ENCODE measurements at regions not wholly inside any gene's neighbourhood (a gene's known extent, or its start where the extent isn't known, plus 50 kb on each side); places are given as distances from the start of the nearest gene placed in this dataset.

DNA sequence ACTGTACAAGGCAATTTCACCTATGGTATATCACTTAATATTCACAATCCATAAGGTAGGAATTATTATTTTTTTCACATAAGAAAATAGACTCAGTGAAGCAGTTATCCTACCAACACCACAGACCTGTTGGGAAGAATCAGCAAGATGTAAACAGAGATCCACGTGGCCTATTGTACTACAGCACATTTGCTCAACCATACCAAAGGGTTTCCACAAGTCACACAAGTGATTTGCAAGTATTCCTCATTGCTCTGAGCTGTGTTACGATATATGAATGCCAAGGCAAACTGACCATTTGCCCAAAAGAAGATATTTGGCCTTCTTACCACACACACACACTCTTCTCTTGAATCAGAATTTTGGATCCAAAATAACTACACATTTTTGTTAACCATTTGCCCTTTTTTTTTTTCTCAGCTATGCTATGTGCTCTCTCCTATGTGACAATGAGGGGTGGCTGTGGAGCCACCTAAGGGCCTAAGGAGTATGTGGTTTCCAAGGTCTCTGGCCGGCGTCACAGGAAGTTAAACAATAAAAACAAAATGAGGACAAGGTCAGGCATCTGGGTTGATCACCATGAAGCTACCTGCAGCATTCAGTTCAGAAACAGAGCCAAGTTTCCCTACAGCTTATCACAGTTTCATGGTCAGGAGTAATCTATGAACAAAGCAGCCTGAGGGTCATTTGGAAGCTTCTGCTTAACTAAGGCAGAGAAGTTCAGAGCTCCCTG, 171.0 kb upstream of the FREM1 start:
- no peak for TF ChIP-seq POLR2A (IDR thresholded peaks at IDR 0.05)
- TF ChIP-seq, protein P1, sequence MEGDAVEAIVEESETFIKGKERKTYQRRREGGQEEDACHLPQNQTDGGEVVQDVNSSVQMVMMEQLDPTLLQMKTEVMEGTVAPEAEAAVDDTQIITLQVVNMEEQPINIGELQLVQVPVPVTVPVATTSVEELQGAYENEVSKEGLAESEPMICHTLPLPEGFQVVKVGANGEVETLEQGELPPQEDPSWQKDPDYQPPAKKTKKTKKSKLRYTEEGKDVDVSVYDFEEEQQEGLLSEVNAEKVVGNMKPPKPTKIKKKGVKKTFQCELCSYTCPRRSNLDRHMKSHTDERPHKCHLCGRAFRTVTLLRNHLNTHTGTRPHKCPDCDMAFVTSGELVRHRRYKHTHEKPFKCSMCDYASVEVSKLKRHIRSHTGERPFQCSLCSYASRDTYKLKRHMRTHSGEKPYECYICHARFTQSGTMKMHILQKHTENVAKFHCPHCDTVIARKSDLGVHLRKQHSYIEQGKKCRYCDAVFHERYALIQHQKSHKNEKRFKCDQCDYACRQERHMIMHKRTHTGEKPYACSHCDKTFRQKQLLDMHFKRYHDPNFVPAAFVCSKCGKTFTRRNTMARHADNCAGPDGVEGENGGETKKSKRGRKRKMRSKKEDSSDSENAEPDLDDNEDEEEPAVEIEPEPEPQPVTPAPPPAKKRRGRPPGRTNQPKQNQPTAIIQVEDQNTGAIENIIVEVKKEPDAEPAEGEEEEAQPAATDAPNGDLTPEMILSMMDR (IDR thresholded peaks at IDR 0.05 in 4 of 5, conservative IDR thresholded peaks at IDR 0.05 in 1 of 5): no peak
